ENCODE measurements at regions not wholly inside any gene's neighbourhood (a gene's known extent, or its start where the extent isn't known, plus 50 kb on each side); places are given as distances from the start of the nearest gene placed in this dataset.

DNA sequence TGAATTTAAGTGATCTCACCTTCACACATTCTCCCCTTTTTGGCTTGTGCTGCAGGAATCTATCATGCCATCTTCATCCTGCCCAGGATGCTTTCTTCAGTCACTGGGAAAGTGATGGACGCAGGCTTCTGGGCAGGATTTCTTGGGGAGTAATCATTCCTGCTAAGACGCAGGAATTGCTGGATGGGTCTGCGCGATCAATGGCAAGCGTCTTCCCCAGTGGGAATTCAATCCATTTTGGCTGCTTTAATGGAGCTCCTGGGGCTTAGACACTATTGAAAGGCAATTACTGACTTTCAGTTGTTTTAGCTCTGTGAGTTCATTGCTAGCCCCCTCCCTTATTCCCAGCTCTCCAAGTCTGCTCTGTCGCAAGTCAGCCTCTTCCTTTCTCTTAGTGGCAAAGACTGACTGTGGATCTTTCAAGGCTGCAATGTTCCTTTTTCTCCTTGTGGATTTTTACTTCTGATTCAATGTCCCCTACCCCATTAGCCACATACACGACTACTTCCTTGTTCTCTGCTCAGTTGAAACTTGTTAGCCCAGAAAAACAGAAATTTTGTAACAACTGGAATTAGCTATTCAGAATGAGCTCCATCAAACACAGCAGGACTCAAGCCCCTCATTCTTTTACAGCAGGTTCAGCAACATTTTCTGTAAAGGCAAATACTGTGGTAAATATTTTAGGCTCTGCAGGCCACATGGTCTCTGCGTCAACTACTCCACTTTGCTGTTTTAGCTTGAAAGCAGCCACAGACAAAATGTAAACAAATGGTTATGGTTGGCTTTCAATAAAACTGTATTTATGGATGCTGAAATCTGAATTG is 154.9 kb downstream of the ASB9 start:
- Mint-ChIP-seq H3K27me3 (peaks cover 0 to 2% of the 10 kb centered on the region in 2 donors), H3K36me3 (no peaks in the 10 kb centered on the region), H3K9me3 (no peaks in the 10 kb centered on the region), H3K4me3 (no peak overlapping the region), H3K27ac (no peak overlapping the region), H3K4me1 (no peaks in the 10 kb centered on the region)
- CTCF ChIA-PET, result no interaction called here
- no peaks in the 10 kb centered on the region for H3K36me3 ChIP-seq (ENCODE audit: insufficient read depth, low read length)
- no peak overlapping the region for H3K27ac ChIP-seq (ENCODE audit: low read depth, low read length)
- H3K4me1 ChIP-seq (ENCODE audit: insufficient read depth, low read length), result no peaks in the 10 kb centered on the region
- no peaks in the 10 kb centered on the region for H3K9me3 ChIP-seq (ENCODE audit: low read length)
- no peak for DNase-seq
- no peaks in the 10 kb centered on the region for H3K27me3 ChIP-seq (ENCODE audit: insufficient read depth, low read length, poor library complexity, severe bottlenecking)
- POLR2A ChIA-PET, result no interaction called here
- no peak overlapping the region for H3K4me3 ChIP-seq (ENCODE audit: low read length)

DNA sequence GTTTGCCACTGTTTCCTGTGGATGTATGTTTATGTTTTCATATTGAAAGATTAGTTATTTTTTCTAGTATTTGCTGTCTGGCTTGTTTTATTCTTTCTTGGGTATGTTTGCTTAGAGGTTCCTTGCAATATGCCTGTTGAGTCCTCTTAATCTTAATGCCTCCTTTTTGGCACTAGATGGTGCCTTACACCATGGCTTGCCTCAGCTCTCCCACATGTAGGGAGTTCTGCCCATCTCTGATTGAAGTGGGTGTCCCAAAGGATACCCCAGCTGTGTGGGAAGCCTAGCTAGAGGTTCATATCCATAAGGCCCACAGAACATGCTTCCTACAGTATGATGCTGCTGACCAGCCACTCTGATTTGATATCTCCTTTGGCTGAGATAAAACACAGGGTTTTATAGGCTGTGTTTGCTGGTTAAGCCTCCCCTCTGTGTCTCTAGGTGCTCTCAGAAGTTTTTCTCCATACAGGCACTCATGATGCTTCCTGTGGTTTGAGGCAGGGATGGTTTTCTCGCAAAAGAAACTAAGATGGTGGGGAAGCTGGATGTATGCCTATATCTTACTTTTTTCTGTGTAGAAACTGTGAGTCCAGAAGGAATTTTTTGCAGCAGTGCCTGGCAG is 162.4 kb downstream of the ASB9 start:
- Mint-ChIP-seq H3K4me1 (peaks cover 13 to 20% (median 17%) of the 10 kb centered on the region in 3 donors), H3K27me3 (peaks cover 0 to 8% of the 10 kb centered on the region in 2 donors), H3K27ac (peak overlapping the region in 1 of 8 donors; percentile 29), H3K9me3 (peaks cover 0 to 11% (median 4%) of the 10 kb centered on the region in 5 donors), H3K4me3 (no peak overlapping the region), H3K36me3 (no peaks in the 10 kb centered on the region)
- Histone ChIP-seq H3K4me3 (ENCODE audit: low read length) (no peak overlapping the region), H3K36me3 (ENCODE audit: insufficient read depth, low read length) (no peaks in the 10 kb centered on the region), H3K27me3 (ENCODE audit: insufficient read depth, low read length, poor library complexity, severe bottlenecking) (no peaks in the 10 kb centered on the region), H3K27ac (ENCODE audit: low read depth, low read length) (no peak overlapping the region), H3K9me3 (ENCODE audit: low read length) (no peaks in the 10 kb centered on the region), H3K4me1 (ENCODE audit: insufficient read depth, low read length) (peaks cover 4% of the 10 kb centered on the region)
- CTCF ChIA-PET, result interaction anchor here (2.3 kb wide), 1 partner anchor 35 kb away, joined by 6 read pairs; no protein-coding TSS in a partner anchor
- DNase-seq, result no peak
- POLR2A ChIA-PET, result no interaction called here

DNA sequence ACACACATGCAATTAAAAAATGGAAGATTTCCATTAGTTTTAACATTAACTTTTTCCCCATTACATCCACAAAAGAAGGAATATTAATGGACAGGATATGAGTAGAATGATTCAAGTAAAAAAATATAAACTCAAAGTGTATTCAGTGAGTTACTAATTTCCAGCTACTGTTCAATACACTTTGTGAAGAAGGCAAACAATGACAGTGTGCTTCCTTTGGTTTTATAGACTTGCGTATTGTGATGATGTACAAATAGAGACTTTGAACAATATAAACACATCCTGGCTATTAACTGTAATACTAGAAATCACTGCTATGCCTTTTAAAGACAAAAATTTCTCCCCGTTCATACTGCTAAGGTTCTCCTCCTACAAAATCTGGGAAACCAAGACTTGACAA is 171.4 kb downstream of the ASB9 start:
- no peak overlapping the region for H3K4me3 Mint-ChIP-seq
- H3K27ac ChIP-seq (ENCODE audit: low read depth, low read length), result no peak overlapping the region
- H3K27me3 Mint-ChIP-seq, result peaks cover 3% of the 10 kb centered on the region in 2 donors
- no peak overlapping the region for H3K4me3 ChIP-seq (ENCODE audit: low read length)
- ChIA-PET POLR2A (no interaction called here), CTCF (no interaction called here)
- peaks cover 0 to 3% (median 0%) of the 10 kb centered on the region in 5 donors for H3K9me3 Mint-ChIP-seq
- no peaks in the 10 kb centered on the region for H3K36me3 ChIP-seq (ENCODE audit: insufficient read depth, low read length)
- H3K36me3 Mint-ChIP-seq, result no peaks in the 10 kb centered on the region
- no peaks in the 10 kb centered on the region for H3K9me3 ChIP-seq (ENCODE audit: low read length)
- H3K4me1 Mint-ChIP-seq, result no peaks in the 10 kb centered on the region
- DNase-seq, result no peak
- H3K4me1 ChIP-seq (ENCODE audit: insufficient read depth, low read length), result no peaks in the 10 kb centered on the region
- H3K27ac Mint-ChIP-seq, result no peak overlapping the region
- H3K27me3 ChIP-seq (ENCODE audit: insufficient read depth, low read length, poor library complexity, severe bottlenecking), result no peaks in the 10 kb centered on the region

DNA sequence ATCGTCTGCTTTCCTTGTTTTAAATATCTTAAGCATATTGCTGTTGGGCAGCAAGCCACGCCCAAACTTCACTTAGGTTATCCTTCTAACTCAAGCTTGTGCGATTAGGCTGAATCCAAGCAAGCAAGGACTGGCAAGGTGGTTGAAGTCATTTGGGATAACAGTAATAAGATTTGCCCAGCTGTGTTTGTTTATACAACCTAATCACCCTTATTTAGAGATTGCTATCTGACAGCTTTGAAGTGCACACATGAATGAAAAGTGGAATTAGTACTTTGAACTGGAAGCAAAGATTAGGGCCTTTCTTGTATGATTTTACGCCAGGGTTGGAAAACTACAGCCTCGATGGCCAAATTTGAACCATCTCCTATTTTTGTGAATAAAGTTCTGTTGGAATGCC is 182.1 kb downstream of the ASB9 start:
- Histone ChIP-seq H3K27me3 (ENCODE audit: insufficient read depth, low read length, poor library complexity, severe bottlenecking) (no peaks in the 10 kb centered on the region), H3K27ac (ENCODE audit: low read depth, low read length) (no peak overlapping the region), H3K4me3 (ENCODE audit: low read length) (no peak overlapping the region), H3K9me3 (ENCODE audit: low read length) (no peaks in the 10 kb centered on the region), H3K36me3 (ENCODE audit: insufficient read depth, low read length) (no peaks in the 10 kb centered on the region), H3K4me1 (ENCODE audit: insufficient read depth, low read length) (no peaks in the 10 kb centered on the region)
- ChIA-PET POLR2A (no interaction called here), CTCF (no interaction called here)
- peaks cover 0 to 2% (median 0%) of the 10 kb centered on the region in 3 donors for H3K36me3 Mint-ChIP-seq
- peaks cover 0 to 8% of the 10 kb centered on the region in 2 donors for H3K27me3 Mint-ChIP-seq
- no peak overlapping the region for H3K27ac Mint-ChIP-seq
- H3K9me3 Mint-ChIP-seq, result peaks cover 0 to 3% (median 0%) of the 10 kb centered on the region in 5 donors
- H3K4me3 Mint-ChIP-seq, result no peak overlapping the region
- no peak for DNase-seq
- no peaks in the 10 kb centered on the region for H3K4me1 Mint-ChIP-seq

DNA sequence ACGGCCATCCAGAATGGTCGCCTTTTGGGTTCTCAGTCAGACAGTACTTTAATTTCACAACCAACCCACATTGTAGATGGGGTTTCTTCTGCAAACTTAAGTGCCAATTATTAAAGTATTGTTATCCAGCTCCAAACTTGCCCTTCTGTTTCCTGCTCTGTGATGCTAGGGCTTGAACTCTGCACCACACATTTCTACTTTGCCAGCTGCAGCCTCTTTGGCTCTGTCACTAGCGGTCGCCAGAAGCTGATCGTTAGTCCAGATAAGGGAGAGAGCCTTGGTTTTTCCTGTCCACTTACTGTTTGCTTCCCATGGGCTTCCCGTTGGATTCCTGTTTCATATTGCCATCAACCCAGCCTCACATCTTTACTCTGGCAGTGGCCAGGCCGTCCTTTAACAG is 196.6 kb downstream of the ASB9 start:
- no peaks in the 10 kb centered on the region for H3K4me1 ChIP-seq (ENCODE audit: insufficient read depth, low read length)
- DNase-seq, result no peak
- peaks cover 0 to 1% (median 0%) of the 10 kb centered on the region in 3 donors for H3K36me3 Mint-ChIP-seq
- ChIA-PET CTCF (no interaction called here), POLR2A (no interaction called here)
- peaks cover 0 to 2% (median under 1%) of the 10 kb centered on the region in 5 donors for H3K9me3 Mint-ChIP-seq
- H3K27me3 ChIP-seq (ENCODE audit: insufficient read depth, low read length, poor library complexity, severe bottlenecking), result no peaks in the 10 kb centered on the region
- no peak overlapping the region for H3K27ac ChIP-seq (ENCODE audit: low read depth, low read length)
- H3K27me3 Mint-ChIP-seq, result peaks cover 0 to 7% of the 10 kb centered on the region in 2 donors
- no peak overlapping the region for H3K4me3 ChIP-seq (ENCODE audit: low read length)
- no peaks in the 10 kb centered on the region for H3K36me3 ChIP-seq (ENCODE audit: insufficient read depth, low read length)
- H3K4me3 Mint-ChIP-seq, result no peak overlapping the region
- no peak overlapping the region for H3K27ac Mint-ChIP-seq
- H3K4me1 Mint-ChIP-seq, result no peaks in the 10 kb centered on the region
- H3K9me3 ChIP-seq (ENCODE audit: low read length), result no peaks in the 10 kb centered on the region

DNA sequence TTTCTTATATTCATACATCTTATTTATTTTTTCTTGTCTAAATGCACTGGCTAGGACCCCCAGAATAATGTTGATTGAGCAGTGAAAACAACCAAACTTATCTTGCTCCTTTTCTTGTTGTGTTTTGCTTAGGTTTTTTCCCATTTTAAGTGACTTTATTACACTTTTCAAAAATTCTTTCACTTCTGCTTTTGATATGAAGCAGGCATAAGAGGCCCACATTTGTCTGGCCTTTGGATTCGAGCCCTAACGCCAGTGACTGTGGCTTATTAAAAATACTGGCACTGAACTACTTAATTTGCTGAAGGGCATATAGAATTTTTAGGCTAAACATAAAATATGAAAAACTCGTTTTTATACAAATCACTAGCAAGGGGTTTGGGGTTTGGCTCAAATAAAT is 197.0 kb downstream of the ASB9 start:
- Mint-ChIP-seq H3K27ac (no peak overlapping the region), H3K9me3 (no peaks in the 10 kb centered on the region), H3K27me3 (peaks cover 0 to 7% of the 10 kb centered on the region in 2 donors), H3K4me1 (no peaks in the 10 kb centered on the region), H3K36me3 (peaks cover 0 to 1% (median 0%) of the 10 kb centered on the region in 3 donors), H3K4me3 (no peak overlapping the region)
- DNase-seq, result no peak
- no peaks in the 10 kb centered on the region for H3K4me1 ChIP-seq (ENCODE audit: insufficient read depth, low read length)
- H3K27ac ChIP-seq (ENCODE audit: low read depth, low read length), result no peak overlapping the region
- no peaks in the 10 kb centered on the region for H3K36me3 ChIP-seq (ENCODE audit: insufficient read depth, low read length)
- no peak overlapping the region for H3K4me3 ChIP-seq (ENCODE audit: low read length)
- H3K27me3 ChIP-seq (ENCODE audit: insufficient read depth, low read length, poor library complexity, severe bottlenecking), result no peaks in the 10 kb centered on the region
- CTCF ChIA-PET, result no interaction called here
- POLR2A ChIA-PET, result no interaction called here
- no peaks in the 10 kb centered on the region for H3K9me3 ChIP-seq (ENCODE audit: low read length)

DNA sequence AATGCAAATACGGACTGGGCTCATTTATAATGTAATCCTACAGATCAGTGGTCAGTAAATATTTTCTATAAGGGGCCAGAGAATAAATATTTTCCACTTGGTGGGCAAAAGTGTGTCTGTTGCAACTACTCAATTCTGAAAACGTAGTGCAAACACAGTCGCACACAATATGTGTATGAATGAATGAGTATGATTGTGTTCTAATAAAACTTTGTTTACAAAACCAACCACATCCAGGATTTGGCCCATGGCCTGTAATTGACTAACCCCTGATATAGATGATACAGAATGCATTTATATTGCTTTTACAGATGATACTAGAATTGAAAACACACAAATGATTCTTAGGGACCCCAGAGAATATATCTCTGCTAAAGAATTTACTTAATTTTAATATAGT is 197.6 kb downstream of the ASB9 start:
- no peaks in the 10 kb centered on the region for H3K36me3 ChIP-seq (ENCODE audit: insufficient read depth, low read length)
- DNase-seq, result no peak
- ChIA-PET CTCF (no interaction called here), POLR2A (no interaction called here)
- no peaks in the 10 kb centered on the region for H3K4me1 ChIP-seq (ENCODE audit: insufficient read depth, low read length)
- Mint-ChIP-seq H3K4me3 (no peak overlapping the region), H3K36me3 (peaks cover 0 to 1% (median 0%) of the 10 kb centered on the region in 3 donors), H3K4me1 (no peaks in the 10 kb centered on the region), H3K27ac (no peak overlapping the region), H3K27me3 (peaks cover 0 to 7% of the 10 kb centered on the region in 2 donors), H3K9me3 (no peaks in the 10 kb centered on the region)
- H3K27ac ChIP-seq (ENCODE audit: low read depth, low read length), result no peak overlapping the region
- no peak overlapping the region for H3K4me3 ChIP-seq (ENCODE audit: low read length)
- no peaks in the 10 kb centered on the region for H3K9me3 ChIP-seq (ENCODE audit: low read length)
- no peaks in the 10 kb centered on the region for H3K27me3 ChIP-seq (ENCODE audit: insufficient read depth, low read length, poor library complexity, severe bottlenecking)

DNA sequence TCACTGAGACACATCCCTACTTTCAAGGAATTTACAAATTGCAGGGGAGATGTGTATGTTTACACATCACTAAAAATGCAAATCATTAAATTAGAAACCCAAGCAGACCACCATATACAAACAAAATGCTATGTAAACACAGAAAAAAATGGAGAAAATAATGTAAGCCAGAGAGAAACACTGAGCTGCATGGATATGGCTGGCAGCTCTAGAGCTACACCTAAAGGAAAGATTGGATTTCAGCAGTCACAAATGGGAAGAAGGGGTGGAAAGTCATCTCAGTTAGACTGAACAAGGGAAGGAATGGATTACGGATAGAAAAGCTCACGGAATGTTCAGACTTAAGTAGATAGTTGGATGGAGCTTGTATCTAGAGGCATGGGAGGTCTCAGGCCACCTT is 186.3 kb downstream of the MOSPD2 start:
- H3K27ac Mint-ChIP-seq, result no peak overlapping the region
- H3K4me3 Mint-ChIP-seq, result no peak overlapping the region

More for the DNA sequence above, 186.3 kb downstream of the MOSPD2 start:
- no peaks in the 10 kb centered on the region for H3K27me3 ChIP-seq (ENCODE audit: insufficient read depth, low read length, poor library complexity, severe bottlenecking)
- Mint-ChIP-seq H3K9me3 (peaks cover 0 to 6% (median 3%) of the 10 kb centered on the region in 5 donors), H3K4me1 (no peaks in the 10 kb centered on the region), H3K27me3 (peaks cover 3 to 5% of the 10 kb centered on the region in 2 donors), H3K36me3 (peaks cover 0 to 3% (median 0%) of the 10 kb centered on the region in 3 donors)
- no peaks in the 10 kb centered on the region for H3K36me3 ChIP-seq (ENCODE audit: insufficient read depth, low read length)
- ChIA-PET POLR2A (no interaction called here), CTCF (no interaction called here)
- H3K27ac ChIP-seq (ENCODE audit: low read depth, low read length), result no peak overlapping the region
- H3K9me3 ChIP-seq (ENCODE audit: low read length), result no peaks in the 10 kb centered on the region
- H3K4me3 ChIP-seq (ENCODE audit: low read length), result no peak overlapping the region
- no peak for DNase-seq
- H3K4me1 ChIP-seq (ENCODE audit: insufficient read depth, low read length), result no peaks in the 10 kb centered on the region
